Brain microvascular endothelial cell (primary cell): ENCODE measurements at regions not wholly inside any gene's neighbourhood (a gene's known extent, or its start where the extent isn't known, plus 50 kb on each side); places are given as distances from the start of the nearest gene placed in this dataset.

Experiments
- DNase-seq: peaks from one replicate; pipeline ENCODE4 v3.0.0-alpha.2; 2020
- H3K27ac ChIP-seq: fragments of 250-450 bp; sonication (Bioruptor Pico); 2 replicates; pipeline ENCODE4 v1.5.1; 2020; ENCODE audit warnings: mild to moderate bottlenecking, moderate library complexity
- H3K27me3 ChIP-seq: fragments of 250-450 bp; sonication (Bioruptor Pico); replicated peaks from 2 replicates; pipeline ENCODE4 v1.5.1; 2020; ENCODE audit warnings: mild to moderate bottlenecking
- H3K36me3 ChIP-seq: fragments of 250-450 bp; sonication (Bioruptor Pico); replicated peaks from 2 replicates; pipeline ENCODE4 v1.5.1; 2020; ENCODE audit warnings: mild to moderate bottlenecking
- H3K4me3 ChIP-seq: 2 replicates; pipeline ENCODE4 v1.5.1; 2011; ENCODE audit warnings: low read depth, mild to moderate bottlenecking, control low read depth, low read length, moderate library complexity
- in situ Hi-C: cut with HindIII; loops from 2 replicates; pipeline ENCODE4 v1.10.0; 2017; ENCODE audit warnings: low sequenced_read_pairs, low pct_ligation_motif_present
- TF ChIP-seq, protein P1 (sequence below): IDR thresholded peaks from 2 replicates; pipeline ENCODE4 v1.5.1; 2011; ENCODE audit warnings: low read depth, mild to moderate bottlenecking, moderate library complexity, low read length, control low read depth, inconsistent platforms; ENCODE audit errors: missing control alignments

GRCh38 chr10:3226960-3227744 lies 54.6 kb upstream of the PITRM1 start:
- peak; percentile 94 for DNase-seq
- Histone ChIP-seq H3K27ac (peak overlapping the region; percentile 84), H3K4me3 (no peak overlapping the region), H3K36me3 (no peaks in the 10 kb centered on the region), H3K27me3 (no peaks in the 10 kb centered on the region)
- TF ChIP-seq, protein P1, sequence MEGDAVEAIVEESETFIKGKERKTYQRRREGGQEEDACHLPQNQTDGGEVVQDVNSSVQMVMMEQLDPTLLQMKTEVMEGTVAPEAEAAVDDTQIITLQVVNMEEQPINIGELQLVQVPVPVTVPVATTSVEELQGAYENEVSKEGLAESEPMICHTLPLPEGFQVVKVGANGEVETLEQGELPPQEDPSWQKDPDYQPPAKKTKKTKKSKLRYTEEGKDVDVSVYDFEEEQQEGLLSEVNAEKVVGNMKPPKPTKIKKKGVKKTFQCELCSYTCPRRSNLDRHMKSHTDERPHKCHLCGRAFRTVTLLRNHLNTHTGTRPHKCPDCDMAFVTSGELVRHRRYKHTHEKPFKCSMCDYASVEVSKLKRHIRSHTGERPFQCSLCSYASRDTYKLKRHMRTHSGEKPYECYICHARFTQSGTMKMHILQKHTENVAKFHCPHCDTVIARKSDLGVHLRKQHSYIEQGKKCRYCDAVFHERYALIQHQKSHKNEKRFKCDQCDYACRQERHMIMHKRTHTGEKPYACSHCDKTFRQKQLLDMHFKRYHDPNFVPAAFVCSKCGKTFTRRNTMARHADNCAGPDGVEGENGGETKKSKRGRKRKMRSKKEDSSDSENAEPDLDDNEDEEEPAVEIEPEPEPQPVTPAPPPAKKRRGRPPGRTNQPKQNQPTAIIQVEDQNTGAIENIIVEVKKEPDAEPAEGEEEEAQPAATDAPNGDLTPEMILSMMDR, result no peak
- in situ Hi-C loops, result loop anchor here (25.0 kb wide), 1 partner anchor 535 kb away; no protein-coding TSS in a partner anchor

GRCh38 chr10:3225561-3225960 lies 53.0 kb upstream of the PITRM1 start:
- DNase-seq, result peak; percentile 86
- Histone ChIP-seq H3K36me3 (no peaks in the 10 kb centered on the region), H3K27ac (peak overlapping the region; percentile 84), H3K27me3 (no peaks in the 10 kb centered on the region), H3K4me3 (no peak overlapping the region)
- TF ChIP-seq, protein P1, result no peak
- in situ Hi-C loops, result loop anchor here (25.0 kb wide), 1 partner anchor 537 kb away; no protein-coding TSS in a partner anchor

- in situ Hi-C loops, result loop anchor here (25.0 kb wide), 1 partner anchor 1563 kb away; no protein-coding TSS in a partner anchor
Measured at GRCh38 chr10:3224241-3224640, 51.7 kb upstream of the PITRM1 start.

DNA sequence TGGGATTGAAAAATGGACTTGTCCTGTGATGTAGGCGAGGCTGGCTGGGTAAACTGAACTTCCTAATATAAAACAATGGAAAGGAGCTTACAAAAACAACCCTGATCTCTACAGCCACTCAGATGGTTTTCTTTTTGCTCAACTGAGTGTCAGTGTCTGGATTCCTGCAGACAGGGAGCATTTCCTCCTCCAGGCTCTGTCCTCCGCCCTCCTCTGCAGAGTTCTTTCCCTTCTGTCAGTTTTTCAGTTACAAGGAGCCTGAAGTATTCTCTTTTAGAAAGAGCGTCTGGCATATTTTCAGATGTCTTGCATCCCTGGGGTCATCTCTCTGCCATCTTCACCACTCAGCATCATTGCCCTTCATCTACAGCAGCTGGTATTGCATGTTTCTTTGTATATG lies 50.0 kb upstream of the PITRM1 start:
- TF ChIP-seq, protein P1, result no peak
- no peaks in the 10 kb centered on the region for H3K27me3 ChIP-seq
- no peaks in the 10 kb centered on the region for H3K36me3 ChIP-seq
- H3K4me3 ChIP-seq, result no peak overlapping the region
- no peak for DNase-seq
- peak overlapping the region; percentile 66 for H3K27ac ChIP-seq
- in situ Hi-C loops, result loop anchor here (25.0 kb wide), 1 partner anchor 1565 kb away; no protein-coding TSS in a partner anchor

More at GRCh38 chr10:3224241-3224640, 51.7 kb upstream of the PITRM1 start:
- no peak overlapping the region for H3K4me3 ChIP-seq
- no peaks in the 10 kb centered on the region for H3K36me3 ChIP-seq
- no peak for DNase-seq
- no peak overlapping the region for H3K27ac ChIP-seq
- H3K27me3 ChIP-seq, result no peaks in the 10 kb centered on the region
- TF ChIP-seq, protein P1, result no peak
